ENCODE measurements at regions not wholly inside any gene's neighbourhood (a gene's known extent, or its start where the extent isn't known, plus 50 kb on each side); places are given as distances from the start of the nearest gene placed in this dataset.
"Not testable (repeated sequence)": the region's sequence is repeated elsewhere in the genome, so short reads cannot be mapped to it uniquely, and the experiment has no call there.

DNA sequence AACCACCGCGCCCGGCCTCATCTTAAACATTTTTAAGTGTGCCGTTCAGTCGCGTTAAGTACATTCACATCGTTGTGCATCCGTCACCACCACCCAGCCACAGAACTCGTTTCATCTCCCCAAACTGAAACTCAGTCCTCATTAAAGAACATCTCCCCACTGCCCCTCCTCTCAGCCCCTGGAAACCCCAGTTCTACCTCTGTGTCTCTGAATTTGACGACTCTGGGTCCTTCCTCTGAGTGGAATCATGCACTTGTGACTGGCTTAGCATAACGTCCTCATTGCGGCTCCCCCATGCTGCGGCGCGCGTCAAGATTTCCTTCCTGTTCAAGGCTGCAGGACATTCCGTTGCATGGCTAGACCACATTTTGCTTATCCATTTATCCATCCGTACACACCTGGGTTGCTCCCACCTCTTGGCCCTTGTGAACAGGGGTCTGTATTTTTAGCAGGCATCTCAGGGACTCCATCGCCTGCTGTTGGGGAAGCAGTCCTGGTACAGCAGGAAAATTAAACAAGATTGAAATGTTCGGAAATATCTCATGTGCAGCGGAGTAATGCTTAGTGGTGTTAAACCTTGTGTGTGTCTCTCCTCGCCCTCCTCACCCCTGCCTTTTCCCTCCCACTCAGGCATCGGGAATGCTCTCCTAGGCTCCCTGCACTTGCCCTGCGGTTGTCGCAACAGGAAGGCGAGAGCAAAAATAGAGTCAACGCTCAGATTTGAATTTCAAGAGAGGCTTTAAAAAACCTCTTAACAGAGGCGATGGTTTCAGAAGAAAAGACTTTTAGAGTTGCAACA lies 127.9 kb downstream of the PXDC1 start:
- intact Hi-C loops (cut with DNase I): no loop called here
- DNase-seq: peak in 29 of 42 donors; percentile 24 to 83 (median 58)

DNA sequence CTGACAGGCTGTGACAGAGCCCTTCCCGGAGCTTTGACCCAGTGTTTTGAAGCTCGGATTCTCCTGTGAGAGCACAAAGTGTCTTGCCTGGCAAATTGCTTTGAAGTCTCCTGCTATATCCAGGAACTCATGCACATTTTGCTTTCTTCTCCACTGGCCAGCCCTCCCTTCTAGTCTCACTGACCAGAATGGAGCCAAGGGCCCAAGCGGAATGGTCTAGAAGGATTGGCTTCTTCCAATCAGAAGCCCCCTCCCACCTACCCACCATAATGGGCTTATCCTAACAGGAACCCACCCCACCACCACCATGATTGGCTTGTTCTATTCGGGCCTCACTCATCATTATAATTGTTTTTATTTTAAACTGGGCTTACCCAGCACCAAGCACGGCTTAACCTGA lies 130.1 kb downstream of the PXDC1 start:
- intact Hi-C loops (cut with DNase I): no loop called here
- DNase-seq: peak in 1 of 42 donors; percentile 11

DNA sequence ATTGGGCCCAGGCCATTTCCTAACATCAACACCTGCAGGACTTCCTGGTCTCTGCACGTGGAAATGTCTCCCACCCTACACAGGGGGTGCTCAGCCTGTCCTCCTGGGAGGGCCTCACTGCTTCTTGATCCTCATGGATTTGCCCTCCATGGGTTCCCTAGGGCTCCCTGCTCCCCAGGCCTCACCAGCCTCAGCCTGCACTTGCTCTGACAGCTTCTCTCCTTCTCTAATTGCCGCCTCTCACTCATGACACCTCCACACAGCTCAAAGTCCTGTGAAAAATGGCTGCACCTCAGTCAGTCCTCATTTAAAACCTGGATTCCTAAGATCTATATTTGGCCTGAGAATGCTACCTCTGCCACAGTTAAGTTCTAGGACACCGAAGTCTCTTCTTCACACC lies 130.6 kb downstream of the PXDC1 start:
- DNase-seq: peak in 6 of 42 donors; percentile 1 to 68 (median 53)
- intact Hi-C loops (cut with DNase I): no loop called here

DNA sequence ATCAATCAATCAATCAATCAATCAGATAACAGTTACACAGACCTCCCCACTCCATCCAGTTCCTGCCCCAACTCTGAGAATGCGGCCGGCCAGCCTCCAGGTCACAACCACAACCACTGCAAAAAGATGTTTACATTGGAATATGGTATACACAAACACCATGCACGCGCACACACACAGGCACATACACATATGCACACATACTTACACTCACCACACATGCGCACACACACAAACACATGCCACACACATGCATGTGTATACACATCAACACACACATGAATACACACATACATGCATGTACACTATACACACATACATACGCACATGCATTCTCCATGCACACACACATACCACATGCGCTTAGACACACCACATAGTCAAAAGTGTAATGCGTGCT lies 131.1 kb downstream of the PXDC1 start:
- DNase-seq: no peak
- intact Hi-C loops (cut with DNase I): no loop called here

DNA sequence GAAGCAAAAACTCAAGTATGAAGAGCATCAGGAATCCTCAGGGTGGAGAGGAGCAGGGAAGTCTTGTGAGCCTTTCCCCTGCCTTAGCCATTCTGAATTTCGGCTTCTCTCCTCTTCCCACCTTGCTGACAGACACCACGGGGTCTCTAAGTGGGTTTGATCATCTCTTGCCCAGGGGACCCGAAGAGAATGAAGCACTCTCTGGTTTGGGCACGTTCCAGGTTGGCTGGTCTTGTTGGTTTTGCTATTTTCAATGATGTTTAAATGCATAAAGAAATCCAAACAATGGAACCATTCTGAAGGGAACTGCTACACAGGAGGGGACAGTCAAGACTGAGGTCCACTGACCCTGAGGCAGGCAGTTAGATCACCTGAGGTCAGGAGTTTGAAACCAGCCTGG lies 131.7 kb downstream of the PXDC1 start:
- intact Hi-C loops (cut with DNase I): no loop called here
- no peak for DNase-seq

DNA sequence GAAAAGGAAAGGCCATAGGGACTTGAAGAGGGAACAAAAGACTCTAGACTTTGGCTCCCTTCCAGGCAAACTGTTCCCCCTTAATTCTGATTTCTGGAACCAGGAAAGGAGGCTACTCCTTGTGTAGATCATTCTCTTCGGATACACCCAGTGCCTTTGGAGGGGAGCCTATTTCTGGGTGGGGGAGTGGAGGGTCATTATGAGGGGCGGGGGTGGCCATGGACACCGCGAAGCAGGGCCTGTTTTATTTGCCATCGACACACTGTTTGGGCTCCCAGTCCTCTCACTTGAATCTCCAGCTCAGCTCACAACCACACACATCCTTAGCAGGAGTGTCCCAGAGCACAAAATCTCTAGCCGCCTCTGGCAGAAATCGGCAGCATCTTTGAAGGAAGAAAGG lies 132.3 kb downstream of the PXDC1 start:
- intact Hi-C loops (cut with DNase I): no loop called here
- DNase-seq: peak in 2 of 42 donors; percentile 0 to 17

DNA sequence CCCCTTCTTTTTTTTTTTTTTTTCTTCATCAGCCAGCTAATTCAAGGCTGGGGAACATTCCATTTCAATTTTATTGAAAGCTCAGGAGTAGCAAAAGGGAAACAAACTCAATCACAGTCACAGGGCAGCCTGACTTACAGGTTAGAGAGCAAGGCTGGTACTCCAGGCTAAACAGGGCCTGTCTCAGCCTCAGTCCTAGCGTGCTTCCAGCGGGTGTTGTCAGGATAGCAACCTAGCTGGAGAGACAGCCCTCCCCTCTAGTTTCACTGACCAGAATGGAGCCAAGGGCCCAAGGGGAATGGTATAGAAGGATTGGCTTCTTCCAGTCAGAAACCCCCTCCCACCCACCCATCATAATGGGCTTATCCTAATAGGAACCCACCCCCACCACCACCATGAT lies 132.9 kb downstream of the PXDC1 start:
- DNase-seq: peak in 1 of 42 donors; percentile 15
- intact Hi-C loops (cut with DNase I): no loop called here

DNA sequence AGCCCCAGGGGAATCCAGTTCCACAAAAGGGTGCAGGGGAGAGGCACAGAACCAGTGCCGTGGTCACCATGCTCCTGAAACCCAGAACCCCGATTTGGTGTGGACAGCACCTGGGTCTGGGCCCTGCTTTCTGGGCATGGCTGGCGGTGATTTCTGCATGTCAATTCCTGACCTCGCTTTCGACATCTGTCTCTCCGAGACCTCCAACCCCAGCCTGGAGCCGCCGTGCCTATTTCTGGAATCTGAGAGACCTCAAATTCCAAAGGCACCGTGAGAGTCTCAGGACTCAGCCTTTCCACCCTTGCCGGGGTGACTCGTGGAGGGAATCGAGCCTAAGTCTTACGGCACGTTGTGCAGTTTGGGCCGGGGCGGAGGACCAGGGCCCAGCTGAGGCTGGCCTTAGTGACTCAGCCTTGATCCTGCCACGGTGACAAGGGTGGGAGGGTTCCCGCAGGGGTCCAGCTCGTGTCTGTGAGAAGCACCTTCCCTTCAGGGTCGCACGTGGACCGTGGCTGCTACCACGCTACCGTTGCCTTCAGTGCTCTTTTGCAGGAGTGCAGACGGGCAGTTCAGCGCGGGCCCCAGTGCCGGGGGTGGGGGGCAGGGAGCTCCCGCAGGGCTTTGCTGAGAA lies 133.7 kb downstream of the PXDC1 start:
- peak in 2 of 42 donors; percentile 1 to 17 for DNase-seq
- intact Hi-C loops (cut with DNase I): no loop called here

DNA sequence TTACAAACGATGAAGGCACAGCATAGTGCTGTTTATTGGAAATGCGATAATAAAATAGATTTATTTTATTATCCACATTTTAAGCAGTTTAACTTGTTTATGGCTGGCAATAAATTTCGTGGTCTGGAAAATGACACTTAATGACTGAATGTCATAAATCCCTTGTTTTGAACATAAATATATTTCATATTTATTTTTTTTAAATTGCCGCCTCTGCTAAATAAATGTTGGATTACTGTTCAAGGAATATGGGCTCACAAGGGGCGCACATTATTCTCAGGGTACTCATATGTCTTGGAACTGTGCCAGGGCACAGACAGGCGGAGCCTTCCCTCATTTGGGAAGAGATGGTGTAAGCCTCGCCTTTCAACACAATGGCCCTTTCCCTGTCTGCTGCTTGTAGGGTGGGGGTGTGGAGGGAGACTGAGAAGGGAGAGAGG lies 134.3 kb downstream of the PXDC1 start:
- DNase-seq: peak in 1 of 42 donors; percentile 16
- intact Hi-C loops (cut with DNase I): no loop called here

DNA sequence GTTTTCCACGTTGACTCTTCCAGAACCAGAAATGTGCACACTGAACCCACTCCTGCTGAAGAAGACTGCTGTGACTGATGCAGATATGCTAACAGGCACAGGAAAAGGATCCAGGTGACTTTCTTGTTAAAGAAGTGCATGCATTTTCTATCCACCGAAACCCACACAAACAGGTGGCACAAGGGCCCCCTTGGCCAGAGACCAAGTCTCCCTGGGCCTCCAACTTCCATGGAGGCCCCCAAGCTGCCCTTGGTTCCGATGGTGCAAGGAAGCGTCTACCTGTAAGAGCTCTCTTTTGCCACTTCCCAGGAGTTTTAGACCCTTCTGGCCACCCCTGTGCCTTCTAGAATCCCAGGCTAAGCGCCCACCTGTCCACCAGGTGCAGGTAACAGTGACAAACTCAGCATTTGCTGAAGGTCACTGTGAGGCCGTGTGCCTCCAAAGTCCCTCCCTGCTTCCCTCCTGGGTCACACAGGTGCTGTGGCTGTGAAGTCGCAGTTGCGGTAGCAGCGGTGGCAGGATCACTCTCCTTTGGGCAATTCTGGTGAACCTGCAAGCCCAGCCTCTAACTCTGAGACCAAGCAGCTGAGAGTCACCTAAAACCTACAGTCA lies 134.8 kb downstream of the PXDC1 start:
- intact Hi-C loops (cut with DNase I): no loop called here
- DNase-seq: peak in 1 of 42 donors; percentile 16

DNA sequence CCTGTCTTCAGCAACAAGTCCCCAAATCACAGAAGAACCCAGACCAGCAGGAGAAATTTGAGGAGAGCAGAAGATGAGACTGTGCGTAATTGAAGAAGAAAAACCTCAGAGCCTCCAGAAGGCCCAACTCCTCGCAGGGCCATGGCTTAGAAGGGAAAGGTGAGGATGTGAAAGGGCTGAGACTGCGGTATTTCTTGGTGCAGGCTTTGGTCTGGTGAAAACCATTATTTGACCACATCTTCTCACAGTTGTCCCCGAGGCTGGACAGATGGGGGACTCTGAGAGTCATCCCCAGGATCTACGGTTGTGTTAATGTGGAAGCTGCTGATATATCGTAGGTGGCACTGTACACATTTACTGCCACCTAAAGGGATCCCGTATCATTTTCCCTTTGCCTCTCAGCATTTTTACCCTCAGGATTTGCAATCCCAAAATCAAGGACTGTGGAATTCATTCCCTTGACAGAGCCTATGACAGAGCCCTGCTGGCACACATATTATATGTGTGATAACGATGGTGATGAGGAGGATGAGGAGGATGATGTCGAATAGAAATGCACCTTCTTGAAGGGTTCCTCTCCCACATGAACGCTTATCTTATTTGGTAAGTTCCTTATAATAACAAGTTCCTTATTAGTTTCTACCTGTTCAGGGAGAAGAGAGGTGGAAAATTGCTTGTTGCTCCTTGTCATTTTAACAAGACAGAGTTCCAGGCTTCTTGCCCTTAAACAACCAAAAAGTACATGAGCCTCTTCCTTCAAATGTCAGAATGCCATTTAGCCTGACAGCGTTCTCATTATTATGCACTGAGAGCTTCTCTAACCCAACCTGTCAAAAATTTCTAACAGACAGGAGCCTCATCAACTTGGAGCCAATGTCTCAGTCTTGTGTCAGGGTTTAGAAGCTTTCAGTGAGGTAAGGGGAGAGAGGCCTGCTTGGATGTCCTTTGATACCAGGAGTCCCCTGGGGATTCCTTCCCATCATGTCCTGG lies 135.8 kb downstream of the PXDC1 start:
- DNase-seq: peak in 5 of 42 donors; percentile 2 to 60 (median 31)
- intact Hi-C loops (cut with DNase I): no loop called here

DNA sequence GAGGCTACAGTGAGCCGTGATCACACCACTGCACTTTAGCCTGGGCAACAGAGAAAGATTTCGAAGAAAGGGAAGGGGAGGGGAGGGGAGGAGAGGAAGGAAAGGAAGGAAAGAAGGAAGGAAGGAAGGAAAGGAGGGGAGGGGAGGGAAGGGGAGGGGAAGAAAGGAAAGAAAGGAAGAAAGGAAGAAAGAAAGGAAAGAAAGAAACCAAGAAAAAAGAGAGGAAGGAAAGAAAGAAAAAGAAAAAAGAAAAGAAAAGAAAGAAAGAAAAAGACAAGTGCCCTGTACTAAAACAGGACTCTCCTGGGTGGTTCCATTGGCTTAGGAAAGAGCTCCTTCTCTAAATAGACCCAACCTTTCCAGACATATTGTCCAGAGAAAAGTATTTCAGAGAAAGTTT lies 136.6 kb downstream of the PXDC1 start:
- no peak for DNase-seq
- intact Hi-C loops (cut with DNase I): no loop called here

DNA sequence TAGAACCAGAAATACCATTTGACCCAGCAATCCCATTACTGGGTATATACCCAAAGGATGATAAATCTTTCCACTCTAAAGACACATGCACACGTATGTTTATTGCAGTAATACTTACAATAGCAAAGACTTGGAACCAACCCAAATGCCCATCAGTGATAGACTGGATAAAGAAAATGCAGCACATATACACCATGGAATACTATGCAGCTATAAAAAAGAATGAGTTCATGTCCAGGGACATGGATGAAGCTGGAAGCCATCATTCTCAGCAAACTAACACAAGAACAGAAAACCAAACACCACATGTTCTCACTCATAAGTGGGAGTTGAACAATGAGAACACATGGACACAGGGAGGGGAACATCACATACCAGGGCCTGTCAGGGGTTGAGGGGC lies 137.9 kb downstream of the PXDC1 start:
- DNase-seq; intact Hi-C loops (cut with DNase I): not testable (repeated sequence)

DNA sequence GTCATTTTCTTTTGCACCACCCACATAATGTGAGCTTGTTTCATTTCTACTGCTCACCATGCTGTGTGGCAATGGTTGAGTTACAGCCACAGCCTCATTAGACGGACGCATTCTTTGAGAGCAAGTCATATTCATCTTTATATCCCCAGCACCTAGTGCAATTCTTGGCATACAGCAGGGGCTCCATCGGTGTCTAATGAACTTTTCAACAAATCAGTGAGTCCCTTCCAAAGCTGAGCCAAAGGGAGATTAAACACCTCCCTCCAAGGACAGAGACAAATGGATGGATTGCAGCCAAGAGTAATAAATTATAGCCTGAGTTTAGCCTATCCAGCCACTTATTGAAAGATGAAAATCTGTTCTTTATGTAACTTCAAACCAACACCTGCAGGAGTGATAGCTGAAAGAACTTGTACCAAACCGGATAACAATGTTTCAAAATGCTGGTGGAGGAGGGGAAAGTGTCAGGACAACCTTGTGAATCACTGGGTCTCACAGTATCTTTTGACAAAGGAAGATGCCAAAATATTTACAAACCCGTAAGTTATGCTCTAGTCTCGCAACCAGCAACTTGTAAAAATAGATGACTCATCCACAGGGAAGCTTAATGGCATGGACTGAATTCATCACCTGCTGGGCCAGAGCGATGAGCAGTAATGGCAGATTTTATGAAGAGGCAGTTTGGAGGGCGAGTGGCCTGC lies 139.0 kb downstream of the PXDC1 start:
- peak in 1 of 42 donors; percentile 9 for DNase-seq
- intact Hi-C loops (cut with DNase I): no loop called here

DNA sequence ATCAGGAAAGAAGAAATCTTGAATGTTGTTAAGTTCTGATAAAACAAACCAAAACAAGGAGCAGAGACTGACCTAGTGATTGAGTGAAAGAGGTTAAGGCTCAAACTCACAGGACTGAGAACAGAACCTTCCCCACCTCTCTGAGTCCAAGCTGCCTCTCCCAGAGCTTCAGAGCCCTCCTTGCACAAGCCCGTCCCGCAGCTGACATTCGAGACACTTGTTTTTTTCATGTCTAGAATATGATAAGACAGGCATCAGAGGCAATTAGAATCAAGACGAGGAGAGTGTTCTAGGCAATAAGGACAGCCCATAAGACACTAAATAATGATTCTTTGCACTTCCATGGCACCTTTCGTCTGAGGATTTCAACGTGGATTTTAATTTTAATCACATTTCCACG lies 140.6 kb downstream of the PXDC1 start:
- intact Hi-C loops (cut with DNase I): no loop called here
- peak in 1 of 42 donors; percentile 8 for DNase-seq

DNA sequence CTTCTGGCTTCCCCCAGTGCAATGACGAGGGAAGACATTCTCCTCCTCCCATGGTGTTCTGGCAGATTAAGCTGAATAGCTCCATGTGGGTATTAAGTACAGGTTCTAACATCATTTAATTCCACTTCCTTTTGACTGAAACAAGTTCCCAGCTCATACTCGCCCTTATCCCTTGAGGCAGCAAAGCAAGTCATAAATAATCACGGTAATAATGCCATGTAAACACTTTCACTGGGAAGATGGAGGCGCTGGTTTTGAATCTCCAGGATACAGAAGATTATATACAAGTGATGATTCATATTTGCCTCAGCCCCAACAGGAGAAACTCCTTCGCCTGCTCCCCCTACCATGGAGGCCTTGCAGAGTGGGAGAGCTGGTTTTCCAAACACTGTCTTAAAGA lies 141.3 kb downstream of the PXDC1 start:
- intact Hi-C loops (cut with DNase I): no loop called here
- peak in 2 of 42 donors; percentile 14 to 40 for DNase-seq

DNA sequence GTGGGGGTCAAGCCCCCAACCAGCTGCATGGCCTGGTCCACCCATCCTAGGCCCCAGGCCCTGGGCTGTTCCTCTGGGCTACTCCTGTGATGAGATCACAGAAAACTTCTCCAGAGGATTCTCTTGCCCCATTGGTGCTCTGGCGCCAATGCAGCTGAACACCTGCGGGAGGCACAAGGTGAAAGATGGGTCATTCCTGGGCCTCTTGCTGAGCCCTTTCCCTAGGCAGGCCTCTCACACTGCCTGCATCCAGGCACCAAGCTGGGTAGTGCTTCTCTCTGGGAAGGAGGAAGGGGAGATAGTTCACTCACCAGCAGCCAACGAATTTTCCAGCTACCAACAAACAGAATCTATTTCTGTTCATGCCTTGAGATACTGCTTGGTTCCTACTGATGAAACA lies 142.1 kb downstream of the PXDC1 start:
- DNase-seq: peak in 1 of 42 donors; percentile 8
- intact Hi-C loops (cut with DNase I): no loop called here

DNA sequence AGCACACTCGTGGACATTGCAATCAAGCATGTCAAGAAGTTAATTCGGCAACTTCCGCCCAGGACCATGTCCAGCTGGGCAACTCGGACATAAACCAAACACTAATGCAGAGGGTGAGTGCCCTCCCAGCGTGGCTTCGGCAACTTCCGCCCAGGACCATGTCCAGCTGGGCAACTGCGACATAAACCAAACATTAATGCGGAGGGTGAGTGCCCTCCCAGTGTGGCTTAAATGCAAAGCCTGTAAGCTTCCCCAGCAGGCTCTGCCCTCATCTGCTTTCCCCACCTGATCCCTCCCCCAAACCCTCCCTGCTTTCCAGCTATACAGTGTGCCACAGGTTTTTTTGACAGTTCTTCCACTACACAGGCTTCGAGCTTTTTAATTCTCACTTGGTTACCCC lies 143.4 kb downstream of the PXDC1 start:
- no peak for DNase-seq
- intact Hi-C loops (cut with DNase I): no loop called here

Data from head of caudate nucleus (tissue), 42 donors.